Ectodermal cell (in vitro differentiated cells): ENCODE measurements at regions not wholly inside any gene's neighbourhood (a gene's known extent, or its start where the extent isn't known, plus 50 kb on each side); places are given as distances from the start of the nearest gene placed in this dataset.
A peak's percentile ranks its signal among the peaks of the same experiment; 100 is the strongest.

ENCODE experiments used
- H3K27ac ChIP-seq: 2 replicates; pipeline ENCODE4 v1.7.0; 2013; ENCODE audit warnings: mild to moderate bottlenecking, low read depth, low read length; ENCODE audit not compliant: insufficient read depth, poor library complexity, severe bottlenecking
- H3K27me3 ChIP-seq: 2 replicates; pipeline ENCODE4 v1.7.0; 2013; ENCODE audit warnings: mild to moderate bottlenecking, low read length; ENCODE audit not compliant: insufficient read depth, control insufficient read depth, poor library complexity, severe bottlenecking
- H3K36me3 ChIP-seq: one replicate; pipeline ENCODE4 v1.7.0; 2013; ENCODE audit warnings: low read length; ENCODE audit not compliant: control insufficient read depth, insufficient read depth
- H3K4me1 ChIP-seq: one replicate; pipeline ENCODE4 v1.7.0; 2013; ENCODE audit warnings: low read length; ENCODE audit not compliant: control insufficient read depth, insufficient read depth
- H3K4me3 ChIP-seq: 2 replicates; pipeline ENCODE4 v1.7.0; 2013; ENCODE audit warnings: low read depth, low read length, control low read depth; ENCODE audit not compliant: insufficient read depth
- H3K9me3 ChIP-seq: 2 replicates; pipeline ENCODE4 v1.7.0; 2013; ENCODE audit warnings: mild to moderate bottlenecking, low read length, moderate library complexity; ENCODE audit not compliant: control insufficient read depth
- WGBS, 2 experiments: methylation state at CpG; one replicate each; pipeline ENCODE4 v1.1.7; 2013; ENCODE audit warnings: missing lambda C conversion rate in 2 of 2; 5-methylcytosine and 5-hydroxymethylcytosine counted together

- H3K9me3 ChIP-seq = no peaks in the 10 kb centered on the region
- H3K4me1 ChIP-seq = no peaks in the 10 kb centered on the region
- H3K27me3 ChIP-seq = no peaks in the 10 kb centered on the region
- no peak overlapping the region for H3K4me3 ChIP-seq
- no peaks in the 10 kb centered on the region for H3K36me3 ChIP-seq
- no peak overlapping the region for H3K27ac ChIP-seq
Observed at GRCh38 chr1:82499022-82499421, 698.3 kb downstream of the ADGRL2 start.

GRCh38 chr1:82494117-82494516 lies 693.4 kb downstream of the ADGRL2 start:
- WGBS, 2 experiments = 95 to 100% methylated on average over 2 of the region's 3 CpGs
- Histone ChIP-seq H3K36me3 (no peaks in the 10 kb centered on the region), H3K4me3 (no peak overlapping the region), H3K4me1 (no peaks in the 10 kb centered on the region), H3K9me3 (peaks cover 4% of the 10 kb centered on the region), H3K27ac (no peak overlapping the region), H3K27me3 (no peaks in the 10 kb centered on the region)

- Histone ChIP-seq H3K4me3 (no peak overlapping the region), H3K4me1 (no peaks in the 10 kb centered on the region), H3K9me3 (peaks cover 4% of the 10 kb centered on the region), H3K36me3 (no peaks in the 10 kb centered on the region), H3K27me3 (no peaks in the 10 kb centered on the region), H3K27ac (no peak overlapping the region)
- WGBS, 2 experiments = 91 to 97% methylated on average over 1 of the region's 2 CpGs
Observed at GRCh38 chr1:82492159-82492558, 691.4 kb downstream of the ADGRL2 start.

- no peaks in the 10 kb centered on the region for H3K36me3 ChIP-seq
- 98 to 100% methylated on average over 2 of the region's 2 CpGs for WGBS, 2 experiments
- peaks cover 2% of the 10 kb centered on the region for H3K4me1 ChIP-seq
- no peaks in the 10 kb centered on the region for H3K27me3 ChIP-seq
- H3K4me3 ChIP-seq = no peak overlapping the region
- H3K9me3 ChIP-seq = peaks cover 4% of the 10 kb centered on the region
- H3K27ac ChIP-seq = no peak overlapping the region
Observed at GRCh38 chr1:82491301-82492048, 690.7 kb downstream of the ADGRL2 start.

- 80 to 88% methylated on average over 1 of the region's 3 CpGs for WGBS, 2 experiments
Observed at GRCh38 chr1:82487778-82488177, 687.0 kb downstream of the ADGRL2 start.

GRCh38 chr1:82486969-82487368 lies 686.2 kb downstream of the ADGRL2 start:
- H3K4me1 ChIP-seq = peaks cover 21% of the 10 kb centered on the region
- no peak overlapping the region for H3K4me3 ChIP-seq
- H3K36me3 ChIP-seq = no peaks in the 10 kb centered on the region
- H3K27ac ChIP-seq = no peak overlapping the region
- no peaks in the 10 kb centered on the region for H3K9me3 ChIP-seq
- no peaks in the 10 kb centered on the region for H3K27me3 ChIP-seq

More at GRCh38 chr1:82487778-82488177, 687.0 kb downstream of the ADGRL2 start:
- Histone ChIP-seq H3K4me3 (no peak overlapping the region), H3K4me1 (peaks cover 21% of the 10 kb centered on the region), H3K36me3 (no peaks in the 10 kb centered on the region), H3K27me3 (no peaks in the 10 kb centered on the region), H3K27ac (no peak overlapping the region), H3K9me3 (no peaks in the 10 kb centered on the region)

- no peaks in the 10 kb centered on the region for H3K36me3 ChIP-seq
- WGBS, 2 experiments = 62 to 74% methylated on average over 5 of the region's 5 CpGs
- H3K27ac ChIP-seq = peak overlapping the region; percentile 73
- no peaks in the 10 kb centered on the region for H3K9me3 ChIP-seq
- H3K4me3 ChIP-seq = no peak overlapping the region
- no peaks in the 10 kb centered on the region for H3K27me3 ChIP-seq
- H3K4me1 ChIP-seq = peaks cover 21% of the 10 kb centered on the region
Observed at GRCh38 chr1:82486468-82486867, 685.7 kb downstream of the ADGRL2 start.

GRCh38 chr1:82485591-82486369 lies 685.0 kb downstream of the ADGRL2 start:
- Histone ChIP-seq H3K36me3 (no peaks in the 10 kb centered on the region), H3K4me3 (no peak overlapping the region), H3K4me1 (peaks cover 21% of the 10 kb centered on the region), H3K9me3 (no peaks in the 10 kb centered on the region), H3K27me3 (no peaks in the 10 kb centered on the region), H3K27ac (peak overlapping the region; percentile 73)
- WGBS, 2 experiments = 1 to 2% methylated on average over 4 of the region's 4 CpGs

- H3K4me3 ChIP-seq = no peak overlapping the region
- no peaks in the 10 kb centered on the region for H3K27me3 ChIP-seq
- peaks cover 21% of the 10 kb centered on the region for H3K4me1 ChIP-seq
- 89 to 91% methylated on average over 4 to 5 of the region's 5 CpGs for WGBS, 2 experiments
- H3K9me3 ChIP-seq = no peaks in the 10 kb centered on the region
- no peak overlapping the region for H3K27ac ChIP-seq
- no peaks in the 10 kb centered on the region for H3K36me3 ChIP-seq
Observed at GRCh38 chr1:82483146-82483545, 682.4 kb downstream of the ADGRL2 start.

GRCh38 chr1:82478916-82479315 lies 678.2 kb downstream of the ADGRL2 start:
- Histone ChIP-seq H3K36me3 (no peaks in the 10 kb centered on the region), H3K4me3 (no peak overlapping the region), H3K9me3 (no peaks in the 10 kb centered on the region), H3K27me3 (no peaks in the 10 kb centered on the region), H3K27ac (no peak overlapping the region), H3K4me1 (peaks cover under 1% of the 10 kb centered on the region)
- 94 to 95% methylated on average over 3 of the region's 3 CpGs for WGBS, 2 experiments
